H1 (cell line): ENCODE measurements at regions not wholly inside any gene's neighbourhood (a gene's known extent, or its start where the extent isn't known, plus 50 kb on each side); places are given as distances from the start of the nearest gene placed in this dataset.

ENCODE experiments used
- CTCF ChIA-PET: fragments of 300-600 bp; sonication (Branson Sonifier 250); formaldehyde crosslinking; loops from one replicate; lab custom pipeline; 2021; ENCODE audit not compliant: partially characterized antibody; lab: Charles Lee
- POLR2A ChIA-PET: fragments of 300-600 bp; sonication (Branson Sonifier 250); formaldehyde crosslinking; loops from one replicate; lab custom pipeline; 2021; ENCODE audit warnings: inconsistent platforms; ENCODE audit not compliant: partially characterized antibody; lab: Charles Lee
- DNase-seq, 2 experiments: peaks; one replicate each; pipeline versions ENCODE4 v3.0.0 to v3.0.0-alpha.2; 2010 to 2022; ENCODE audit warnings: low spot score in 2 of 2, low read depth in 1 of 2, mixed read lengths in 1 of 2
- FAIRE-seq: peaks from 2 replicates; lab custom pipeline; 2011; peaks lifted over from hg19 to GRCh38; lab: Jason Lieb, UNC
- H2AFZ ChIP-seq: 2 replicates; pipeline ENCODE4 v1.8.1; 2012; ENCODE audit warnings: low read length, inconsistent platforms
- H2AK5ac ChIP-seq: 2 replicates; pipeline ENCODE4 v1.6.1; 2013; ENCODE audit warnings: low read depth, low read length
- H2BK120ac ChIP-seq: replicated peaks from 2 replicates; pipeline ENCODE3; 2013; ENCODE audit warnings: low read depth, low read length, inconsistent platforms
- H2BK12ac ChIP-seq: 2 replicates; pipeline ENCODE4 v1.6.1; 2013; ENCODE audit warnings: low read depth, low read length
- H2BK15ac ChIP-seq: 2 replicates; pipeline ENCODE4 v1.6.1; 2013; ENCODE audit warnings: low read length
- H2BK20ac ChIP-seq: 2 replicates; pipeline ENCODE4 v1.6.1; 2013; ENCODE audit warnings: low read length
- H2BK5ac ChIP-seq: 2 replicates; pipeline ENCODE4 v1.6.1; 2013; ENCODE audit warnings: low read depth, low read length
- H3K14ac ChIP-seq: 2 replicates; pipeline ENCODE4 v1.6.1; 2013; ENCODE audit warnings: inconsistent platforms; ENCODE audit not compliant: insufficient read length
- H3K18ac ChIP-seq: 2 replicates; pipeline ENCODE4 v1.6.1; 2013; ENCODE audit warnings: low read length; ENCODE audit errors: extremely low read depth
- H3K23ac ChIP-seq: 2 replicates; pipeline ENCODE4 v1.6.1; 2013; ENCODE audit warnings: inconsistent platforms; ENCODE audit not compliant: insufficient read length
- H3K23me2 ChIP-seq: 2 replicates; pipeline ENCODE4 v1.6.1; 2013; ENCODE audit warnings: low read depth, low read length
- H3K27ac ChIP-seq: 2 replicates; pipeline ENCODE4 v1.6.1; 2011; ENCODE audit warnings: low read depth, low read length, inconsistent platforms
- H3K27me3 ChIP-seq, 4 experiments: replicated peaks in 1 of 4; 1 replicate in 1 of 4; 2 replicates in 3 of 4; pipeline versions ENCODE4 v1.6.1 to v1.8.1; 2011 to 2013; ENCODE audit warnings: low read length in 3 of 4, mild to moderate bottlenecking in 3 of 4, inconsistent platforms in 2 of 4, mixed read lengths in 2 of 4, moderate library complexity in 1 of 4; ENCODE audit not compliant: control insufficient read depth in 3 of 4, insufficient read depth in 3 of 4; ENCODE audit errors: extremely low read depth in 1 of 4
- H3K36me3 ChIP-seq, 4 experiments: 2 replicates each; pipeline versions ENCODE4 v1.6.1 to v1.8.1; 2011 to 2013; ENCODE audit warnings: mild to moderate bottlenecking in 4 of 4, low read length in 3 of 4, moderate library complexity in 2 of 4, control low read depth in 1 of 4, inconsistent platforms in 1 of 4; ENCODE audit not compliant: insufficient read depth in 4 of 4, control insufficient read depth in 2 of 4
- H3K4ac ChIP-seq: replicated peaks from 2 replicates; pipeline ENCODE3; 2013; ENCODE audit warnings: low read length, low read depth, mixed read lengths, inconsistent platforms; ENCODE audit not compliant: insufficient read length
- H3K4me1 ChIP-seq, 4 experiments: replicated peaks in 1 of 4; 1 replicate in 1 of 4; 2 replicates in 3 of 4; pipeline versions ENCODE4 v1.6.1 to v1.8.1; 2011 to 2013; ENCODE audit warnings: low read length in 3 of 4, inconsistent platforms in 2 of 4, mixed read lengths in 1 of 4; ENCODE audit not compliant: insufficient read depth in 4 of 4, control insufficient read depth in 3 of 4
- H3K4me2 ChIP-seq, 2 experiments: 2 replicates each; pipeline versions ENCODE4 v1.6.1 to v1.8.1; 2011 to 2013; ENCODE audit warnings: low read depth in 2 of 2, low read length in 2 of 2, control low read depth in 1 of 2, inconsistent platforms in 1 of 2, mild to moderate bottlenecking in 1 of 2; ENCODE audit not compliant: insufficient read depth in 1 of 2
- H3K4me3 ChIP-seq, 4 experiments: fragments of 200-600, 300-600 bp in 1 of 4; sonication (generic), shearing (Covaris generic), sonication (Bioruptor Twin) in 1 of 4; 2 replicates each; pipeline versions ENCODE4 v1.5.1 to v1.8.1; 2011 to 2016; ENCODE audit warnings: low read length in 4 of 4, low read depth in 3 of 4, control low read depth in 2 of 4, inconsistent platforms in 2 of 4, mild to moderate bottlenecking in 2 of 4, mixed read lengths in 1 of 4, moderate library complexity in 1 of 4; ENCODE audit not compliant: insufficient read depth in 2 of 4; ENCODE audit errors: extremely low read depth in 1 of 4
- H3K56ac ChIP-seq: replicated peaks from 2 replicates; pipeline ENCODE3; 2013; ENCODE audit warnings: low read depth, mild to moderate bottlenecking, mixed read lengths, low read length, inconsistent platforms; ENCODE audit not compliant: insufficient read length
- H3K79me1 ChIP-seq: 2 replicates; pipeline ENCODE4 v1.6.1; 2013; ENCODE audit warnings: low read depth, low read length, control low read depth
- H3K79me2 ChIP-seq, 2 experiments: 2 replicates each; pipeline versions ENCODE4 v1.6.1 to v1.8.1; 2012 to 2013; ENCODE audit warnings: low read length in 2 of 2, mild to moderate bottlenecking in 2 of 2, inconsistent platforms in 1 of 2; ENCODE audit not compliant: insufficient read depth in 2 of 2, control insufficient read depth in 1 of 2
- H3K9ac ChIP-seq, 4 experiments: replicated peaks in 1 of 4; 1 replicate in 1 of 4; 2 replicates in 3 of 4; pipeline versions ENCODE4 v1.6.1 to v1.8.1; 2011 to 2013; ENCODE audit warnings: low read depth in 3 of 4, low read length in 3 of 4, control low read depth in 2 of 4, mild to moderate bottlenecking in 2 of 4, moderate library complexity in 2 of 4, inconsistent platforms in 1 of 4; ENCODE audit errors: extremely low read depth in 1 of 4
- H3K9me3 ChIP-seq, 2 experiments: 2 replicates each; pipeline versions ENCODE4 v1.6.1 to v1.8.1; 2012 to 2013; ENCODE audit warnings: mild to moderate bottlenecking in 2 of 2, moderate library complexity in 2 of 2, control low read depth in 1 of 2, inconsistent platforms in 1 of 2, low read depth in 1 of 2, low read length in 1 of 2, mixed read lengths in 1 of 2; ENCODE audit not compliant: insufficient read depth in 2 of 2
- H4K20me1 ChIP-seq, 2 experiments: replicated peaks in 1 of 2; 2 replicates each; pipeline versions ENCODE3 to v1.8.1; 2011 to 2013; ENCODE audit warnings: inconsistent platforms in 2 of 2, low read length in 2 of 2, mild to moderate bottlenecking in 1 of 2; ENCODE audit not compliant: insufficient read depth in 2 of 2, control insufficient read depth in 1 of 2
- H4K5ac ChIP-seq: 2 replicates; pipeline ENCODE4 v1.6.1; 2013; ENCODE audit warnings: low read length, low read depth, mixed read lengths, inconsistent platforms; ENCODE audit not compliant: insufficient read length
- H4K8ac ChIP-seq: 2 replicates; pipeline ENCODE4 v1.8.0; 2013; ENCODE audit warnings: mild to moderate bottlenecking, moderate library complexity, low read length, inconsistent platforms; ENCODE audit not compliant: insufficient read depth; ENCODE audit errors: extremely low read depth
- H4K91ac ChIP-seq: replicated peaks from 2 replicates; pipeline ENCODE3; 2013; ENCODE audit warnings: low read length, mixed read lengths, inconsistent platforms; ENCODE audit not compliant: insufficient read length
- ASH2L ChIP-seq: fragments of 200-600, 300-600 bp; sonication (generic); IDR thresholded peaks from one replicate; pipeline ENCODE4 v1.7.1; 2017; ENCODE audit warnings: low read length
- CEBPB ChIP-seq: IDR thresholded peaks from 2 replicates; pipeline ENCODE4 v1.6.1; 2012; ENCODE audit warnings: low read depth, low read length
- CTBP2 ChIP-seq: IDR thresholded peaks from 2 replicates; pipeline ENCODE4 v1.7.0; 2011; ENCODE audit warnings: borderline replicate concordance, mild to moderate bottlenecking, moderate library complexity, mixed read lengths, low read length; ENCODE audit not compliant: insufficient read depth, insufficient read length
- HDAC6 ChIP-seq: IDR thresholded peaks from one replicate; pipeline ENCODE4 v1.7.1; 2012; ENCODE audit warnings: low read depth, mild to moderate bottlenecking, inconsistent platforms, low read length, moderate library complexity
- POU5F1 ChIP-seq: IDR thresholded peaks from 2 replicates; pipeline ENCODE4 v1.6.1; 2011; ENCODE audit warnings: low read depth, mild to moderate bottlenecking, low read length, moderate library complexity
- SIN3A ChIP-seq, 2 experiments: IDR thresholded peaks in 1 of 2; conservative IDR thresholded peaks in 1 of 2; 2 replicates each; pipeline ENCODE4 v1.6.1; 2011 to 2012; ENCODE audit warnings: low read length in 2 of 2, improper control_type of control experiment in 1 of 2, low read depth in 1 of 2, mild to moderate bottlenecking in 1 of 2
- YY1 ChIP-seq: IDR thresholded peaks from 2 replicates; pipeline ENCODE4 v1.6.1; 2011; ENCODE audit warnings: low read depth, mild to moderate bottlenecking, low read length
- WGBS, 2 experiments: shearing (Covaris generic) in 1 of 2; methylation state at CpG; one replicate each; pipeline versions ENCODE4 v1.1.6 to v1.1.7; 2013 to 2015; ENCODE audit warnings: low lambda C conversion rate in 2 of 2, mixed read lengths in 2 of 2, inconsistent platforms in 1 of 2, low coverage in 1 of 2, missing lambda C conversion rate in 1 of 2; ENCODE audit not compliant: insufficient replicate concordance in 2 of 2, insufficient coverage in 1 of 2, insufficient read length in 1 of 2; ENCODE audit errors: extremely low coverage in 1 of 2, missing lambda C conversion rate in 1 of 2; 5-methylcytosine and 5-hydroxymethylcytosine counted together

- Histone ChIP-seq H3K23ac (no peak overlapping the region), H4K91ac (no peak overlapping the region), H2BK15ac (no peak overlapping the region), H3K79me1 (no peaks in the 10 kb centered on the region), H2BK120ac (no peak overlapping the region), H3K4me2 (no peak overlapping the region), H4K8ac (no peak overlapping the region), H2AFZ (no peak overlapping the region), H3K4me3 (no peak overlapping the region), H3K79me2 (no peaks in the 10 kb centered on the region), H3K9ac (no peak overlapping the region), H2BK20ac (no peak overlapping the region), H3K18ac (no peak overlapping the region), H4K5ac (no peak overlapping the region), H2BK12ac (no peak overlapping the region), H2BK5ac (no peak overlapping the region), H3K36me3 (no peaks in the 10 kb centered on the region), H3K4ac (no peak overlapping the region), H2AK5ac (no peak overlapping the region), H3K56ac (no peak overlapping the region), H4K20me1 (no peaks in the 10 kb centered on the region), H3K27ac (no peak overlapping the region), H3K4me1 (peaks cover 0 to 6% (median 2%) of the 10 kb centered on the region in 4 experiments; a peak in 4 of 7 replicates), H3K9me3 (no peaks in the 10 kb centered on the region), H3K27me3 (no peaks in the 10 kb centered on the region), H3K23me2 (no peaks in the 10 kb centered on the region; the same call in 1 of the 2 replicates), H3K14ac (no peak overlapping the region)
- WGBS, 2 experiments, result 88% methylated on average over 6 of the region's 6 CpGs; no CpG with 5 or more reads in 1 of the 2 experiments
- POLR2A ChIA-PET, result no interaction called here
- TF ChIP-seq CEBPB, result 0 out of 2 replicates have a peak, but pooled peaks have one; percentile 35
- TF ChIP-seq SIN3A (conservative IDR thresholded peaks at IDR 0.05 in 1 of 2, IDR thresholded peaks at IDR 0.05 in 1 of 2; ENCODE audit: low read depth in 1 of 2, low read length in 2 of 2), result no peak
- TF ChIP-seq HDAC6, result no peak
- TF ChIP-seq YY1, result no peak
- TF ChIP-seq CTBP2, result no peak
- TF ChIP-seq ASH2L, result no peak
- TF ChIP-seq POU5F1, result no peak
- DNase-seq (no peak), FAIRE-seq (no peak)
- CTCF ChIA-PET, result interaction anchor here (1.5 to 1.8 kb wide), 2 partner anchors 15 to 156 kb away, joined by 3 to 4 read pairs; no protein-coding TSS in a partner anchor
Observed at GRCh38 chr10:89090756-89091445, 100.3 kb downstream of the FAS start.
